ENCODE measurements at regions not wholly inside any gene's neighbourhood (a gene's known extent, or its start where the extent isn't known, plus 50 kb on each side); places are given as distances from the start of the nearest gene placed in this dataset.

DNA sequence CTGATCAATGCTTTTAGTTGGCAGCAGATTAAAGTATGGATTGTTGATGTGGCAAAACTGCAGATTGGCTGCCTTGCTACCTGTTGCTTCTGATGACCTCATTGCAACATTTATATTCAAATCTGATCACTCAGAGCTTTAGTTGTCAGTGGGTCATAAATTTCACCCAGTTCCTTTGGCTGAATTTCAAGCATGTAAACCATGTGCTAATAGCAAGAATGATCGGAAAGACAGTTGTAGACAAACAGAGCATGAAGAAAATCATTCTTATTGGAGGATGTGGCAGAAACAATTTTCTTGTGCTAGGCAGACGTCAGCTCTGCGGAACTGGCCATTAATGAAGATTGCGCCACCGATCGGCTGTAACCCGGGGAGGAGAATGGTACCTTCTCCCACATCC is 346.6 kb upstream of the EEF2KMT start:
- DNase-seq: no peak

DNA sequence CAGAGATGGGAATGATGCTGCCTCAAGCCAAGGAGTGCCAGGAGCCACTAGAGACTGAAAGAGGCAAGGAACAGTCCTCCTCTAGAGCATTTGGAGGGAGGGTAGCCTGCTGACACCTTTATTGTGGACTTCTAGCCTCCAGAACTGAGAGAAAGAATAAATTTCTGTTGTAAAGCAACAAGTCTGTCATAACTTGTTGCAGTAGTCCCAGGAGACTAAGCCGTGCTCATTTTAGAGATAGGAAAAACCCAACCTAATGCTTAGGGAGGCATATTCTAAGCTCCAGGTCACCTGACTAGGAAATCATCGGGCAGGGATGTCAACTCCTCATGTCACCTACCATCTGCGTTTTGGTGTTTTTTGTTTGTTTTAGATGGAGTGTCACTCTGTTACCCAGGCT is 345.4 kb upstream of the EEF2KMT start:
- DNase-seq: no peak

DNA sequence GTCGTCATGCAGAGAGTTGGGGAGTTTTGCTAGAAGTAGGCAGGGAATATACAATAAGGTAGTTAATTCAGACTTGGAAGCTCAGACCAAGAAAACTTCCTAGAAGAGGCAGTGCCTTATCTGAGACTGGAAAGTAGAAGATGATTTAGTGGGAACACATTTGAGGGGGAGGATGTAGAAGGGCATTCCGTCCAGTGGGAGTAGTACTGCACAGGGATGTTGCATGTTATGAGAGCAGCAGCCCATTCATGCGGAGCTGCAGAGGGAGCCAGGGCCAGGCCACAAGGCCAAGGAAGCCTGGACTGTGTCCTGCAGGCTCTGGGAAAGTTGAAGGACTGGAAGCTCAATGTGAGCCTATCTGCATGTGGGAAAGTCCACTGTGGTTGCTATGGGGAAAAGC is 344.5 kb upstream of the EEF2KMT start:
- DNase-seq: no peak

DNA sequence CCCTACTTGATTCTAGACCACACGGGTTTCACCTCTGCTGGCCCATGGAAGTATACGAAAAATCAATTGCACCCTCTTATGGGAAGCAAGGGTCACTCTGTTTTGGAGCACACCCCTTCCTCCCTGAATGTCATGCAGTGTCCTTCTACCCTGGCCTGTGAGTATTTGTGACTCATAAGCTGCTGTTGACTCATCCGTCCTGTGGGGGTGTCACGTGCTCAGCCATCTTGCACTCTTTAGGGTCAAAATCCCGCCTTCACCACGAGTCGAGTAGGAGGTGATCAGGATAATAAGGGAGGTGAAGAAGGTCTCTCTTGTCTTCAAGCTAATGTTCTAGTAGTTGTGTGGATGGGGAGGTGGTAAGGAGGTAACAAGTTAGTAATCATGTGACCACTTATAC is 341.0 kb upstream of the EEF2KMT start:
- DNase-seq: no peak

DNA sequence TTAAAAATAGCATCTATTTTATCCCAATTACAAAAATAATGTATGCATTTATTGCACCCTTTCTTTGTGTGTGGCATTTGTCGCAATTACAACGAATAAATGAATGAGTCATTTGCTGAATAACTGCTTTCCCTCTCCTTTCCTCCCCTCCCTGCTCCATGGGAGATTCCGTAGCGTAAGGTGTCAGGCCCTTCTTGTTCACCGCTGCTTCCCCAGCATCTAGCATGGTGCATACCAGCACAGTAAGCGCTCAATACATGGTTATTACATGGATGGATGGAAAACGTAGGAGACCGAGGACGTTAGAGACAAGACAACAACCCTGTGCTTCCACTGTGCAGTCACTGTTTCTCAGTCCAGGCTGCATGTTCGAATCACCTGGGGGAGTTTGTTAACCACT is 336.0 kb upstream of the EEF2KMT start:
- DNase-seq: no peak

DNA sequence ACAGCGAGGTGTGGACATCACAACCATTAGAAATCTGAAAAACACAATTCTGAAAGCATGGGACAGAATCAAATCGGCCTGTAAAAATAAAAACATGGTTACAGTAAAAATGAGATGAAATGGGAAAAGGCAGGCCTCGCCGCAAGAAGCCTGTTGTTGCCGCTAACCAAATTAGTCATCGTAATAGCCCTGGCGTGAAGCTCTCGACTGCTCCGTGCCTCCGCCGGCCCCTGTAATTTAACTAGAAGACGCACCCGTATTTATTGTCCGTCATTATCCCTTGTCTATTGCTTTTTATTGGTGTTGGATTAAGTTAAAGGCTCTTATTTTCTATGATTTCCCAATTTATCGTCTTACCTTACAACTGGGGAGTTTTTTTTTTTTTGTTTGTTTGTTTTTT is 334.6 kb upstream of the EEF2KMT start:
- DNase-seq: no peak

DNA sequence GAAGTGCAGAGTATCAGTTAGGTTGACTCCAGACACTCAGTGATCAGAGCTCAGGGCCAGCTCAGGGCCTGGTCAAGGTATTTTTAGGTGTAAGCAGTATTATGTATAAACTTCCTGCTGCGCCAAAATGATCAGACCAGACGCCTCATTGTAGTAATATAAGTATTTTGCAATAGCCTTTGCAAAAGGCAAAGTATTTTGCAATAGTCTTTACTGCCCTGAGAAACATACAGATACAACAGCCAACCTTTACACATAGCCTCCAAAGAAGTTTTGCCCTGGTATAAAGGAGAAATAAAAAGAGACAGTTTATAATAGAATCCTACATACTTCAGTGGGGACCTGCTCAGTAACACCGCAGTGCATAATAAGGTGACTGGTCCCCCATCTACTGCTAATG is 333.0 kb upstream of the EEF2KMT start:
- no peak for DNase-seq

DNA sequence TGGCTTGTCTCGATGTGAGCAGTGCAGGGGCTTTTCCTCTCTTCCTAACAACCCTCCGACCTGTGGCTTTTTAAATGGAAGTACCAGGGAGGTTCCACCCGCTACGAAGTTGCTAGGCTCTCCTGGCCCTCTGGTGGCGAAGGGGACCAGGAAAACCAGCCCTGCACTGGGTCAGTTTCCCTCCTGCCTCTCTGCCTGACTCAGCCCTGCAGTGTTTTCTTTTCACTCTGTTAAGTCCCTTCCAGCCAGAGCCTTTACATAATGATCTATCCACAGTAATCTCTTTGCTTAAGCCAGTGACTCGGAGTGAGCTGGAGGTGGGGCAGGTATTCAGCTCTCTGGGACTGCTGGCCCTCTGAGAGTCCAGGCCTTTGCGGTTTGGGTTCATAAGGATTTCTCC is 331.3 kb upstream of the EEF2KMT start:
- no peak for DNase-seq

DNA sequence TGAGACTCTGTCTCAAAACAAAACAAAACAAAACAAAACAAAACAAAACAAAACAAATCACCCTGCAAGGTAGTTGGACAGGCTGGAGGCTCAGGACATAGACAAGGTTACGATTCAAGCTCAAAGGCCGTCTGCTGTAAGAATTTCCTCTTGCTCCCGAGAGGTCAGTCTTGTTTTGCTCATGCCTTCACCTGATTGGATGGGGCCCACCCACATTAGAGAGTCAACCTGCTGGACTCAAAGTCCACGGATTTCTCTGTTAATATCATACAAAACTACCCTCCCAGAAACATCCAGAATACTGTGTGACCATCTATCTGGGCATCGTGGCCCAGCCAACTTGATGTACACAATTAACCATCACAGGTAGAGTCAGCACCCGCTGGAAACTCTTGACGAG is 330.0 kb upstream of the EEF2KMT start:
- DNase-seq: no peak

DNA sequence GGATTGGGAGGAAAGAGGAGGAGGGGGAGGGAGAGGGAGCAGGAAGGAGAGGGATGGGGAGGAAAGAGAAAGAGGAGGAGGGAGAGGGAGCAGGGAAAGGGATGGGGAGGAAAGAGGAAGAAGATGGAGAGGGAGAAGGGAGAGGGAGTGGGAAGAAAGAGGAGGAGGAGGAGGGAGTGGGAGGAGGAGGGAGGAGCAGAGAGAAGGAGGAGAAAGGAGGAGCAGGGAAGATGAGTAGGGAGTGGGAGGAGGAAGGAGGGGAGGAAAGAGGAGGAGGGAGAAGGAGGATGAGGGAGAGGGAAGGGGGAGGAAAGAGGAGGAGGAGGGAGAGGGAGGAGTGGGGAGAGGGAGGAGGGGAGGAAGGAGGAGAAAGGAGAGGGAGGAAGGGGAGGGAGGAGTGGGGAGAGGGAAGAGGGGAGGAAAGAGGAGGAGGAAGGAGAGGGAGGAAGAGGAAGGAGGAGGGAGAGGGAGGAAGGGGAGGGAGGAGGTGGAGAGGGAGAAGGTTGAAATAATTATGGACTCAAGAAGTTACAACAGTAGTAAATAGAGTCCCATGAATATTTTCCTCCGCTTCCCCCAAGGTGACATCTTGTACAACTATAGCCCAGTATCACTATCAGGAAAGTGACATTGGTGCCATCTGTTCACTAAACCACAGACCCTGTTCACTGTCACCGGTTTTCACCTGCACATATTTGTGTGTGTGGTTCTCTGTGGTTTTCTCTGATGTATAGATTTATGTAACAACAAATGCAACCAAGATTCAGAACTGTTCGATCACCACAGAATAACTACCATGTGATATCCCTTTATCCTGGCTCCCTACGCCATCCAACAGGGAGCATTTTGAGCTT is 325.3 kb upstream of the EEF2KMT start:
- DNase-seq: no peak

DNA sequence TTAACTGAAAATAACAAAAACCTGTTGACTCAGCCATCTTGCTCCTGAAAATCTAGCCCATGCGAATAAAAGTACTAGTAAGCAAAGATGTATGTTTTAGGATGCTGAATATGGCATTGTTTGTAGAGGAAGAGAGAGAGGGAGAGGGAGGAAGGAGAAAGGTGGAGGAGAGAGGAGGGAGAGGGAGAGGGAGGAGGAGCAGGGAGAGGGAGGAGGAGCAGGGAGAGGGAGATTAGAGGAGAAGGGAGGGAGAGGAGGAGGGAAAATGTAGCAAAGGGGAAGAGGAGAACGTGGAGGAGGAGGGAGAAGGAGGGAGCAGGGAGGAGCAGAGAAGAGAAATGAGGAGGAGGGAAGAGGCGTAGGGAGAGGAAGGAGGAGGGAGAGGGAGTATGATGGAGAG is 324.5 kb upstream of the EEF2KMT start:
- DNase-seq: no peak

DNA sequence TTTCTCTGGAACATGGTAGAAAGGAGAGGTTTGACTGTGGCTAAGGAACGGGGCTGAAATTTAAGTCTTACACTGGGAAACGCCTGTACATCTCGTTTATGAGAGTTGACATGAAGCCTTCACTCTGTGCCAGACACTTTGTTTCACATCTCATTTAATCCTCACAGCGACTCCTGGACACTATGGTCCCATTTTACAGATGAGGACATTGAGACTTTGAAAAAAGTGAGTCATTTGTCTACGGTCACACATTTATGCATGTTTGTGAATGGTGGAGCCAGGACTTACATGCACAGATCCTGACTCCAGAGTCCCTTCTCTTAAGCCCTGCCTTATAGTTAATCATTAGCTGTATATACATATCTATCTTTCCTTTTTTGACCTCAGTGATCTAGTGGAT is 318.4 kb upstream of the EEF2KMT start:
- no peak for DNase-seq

DNA sequence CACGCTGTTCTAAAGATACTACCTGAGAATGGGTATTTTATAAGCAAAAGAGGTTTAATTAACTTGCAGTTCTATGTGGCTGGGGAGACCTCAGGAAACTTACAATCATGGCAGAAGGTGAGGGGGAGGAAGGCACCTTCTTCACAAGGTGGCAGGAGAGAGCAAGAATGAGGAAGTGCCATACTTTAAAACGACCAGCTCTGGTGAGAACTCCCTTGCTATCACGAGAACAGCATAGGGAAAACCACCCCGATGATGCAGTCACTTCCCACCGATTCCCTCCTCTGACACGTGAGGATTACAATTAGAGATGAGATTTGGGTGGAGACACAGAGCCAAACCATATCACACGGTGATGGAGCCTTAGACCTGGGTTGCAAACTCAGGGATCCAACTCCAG is 317.5 kb upstream of the EEF2KMT start:
- no peak for DNase-seq

DNA sequence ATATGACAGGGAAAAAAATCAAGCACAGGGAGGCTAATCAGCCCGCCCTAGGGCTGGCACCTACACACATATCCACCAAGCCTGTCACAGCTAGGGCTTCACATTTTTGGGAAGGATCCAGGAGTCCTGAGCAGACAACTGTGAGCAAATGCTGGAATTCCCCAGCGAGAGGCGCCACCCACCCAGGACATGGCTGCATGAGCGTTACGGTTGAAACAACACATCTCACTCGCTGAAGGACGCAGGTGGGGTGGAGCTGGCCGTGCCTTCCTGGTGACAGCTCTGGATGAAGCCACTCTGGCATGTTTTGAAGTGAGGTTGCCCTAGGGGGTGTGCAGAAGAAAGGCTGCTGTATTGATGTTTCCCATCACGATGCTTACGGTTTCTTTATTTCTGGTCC is 315.1 kb upstream of the EEF2KMT start:
- DNase-seq: no peak

DNA sequence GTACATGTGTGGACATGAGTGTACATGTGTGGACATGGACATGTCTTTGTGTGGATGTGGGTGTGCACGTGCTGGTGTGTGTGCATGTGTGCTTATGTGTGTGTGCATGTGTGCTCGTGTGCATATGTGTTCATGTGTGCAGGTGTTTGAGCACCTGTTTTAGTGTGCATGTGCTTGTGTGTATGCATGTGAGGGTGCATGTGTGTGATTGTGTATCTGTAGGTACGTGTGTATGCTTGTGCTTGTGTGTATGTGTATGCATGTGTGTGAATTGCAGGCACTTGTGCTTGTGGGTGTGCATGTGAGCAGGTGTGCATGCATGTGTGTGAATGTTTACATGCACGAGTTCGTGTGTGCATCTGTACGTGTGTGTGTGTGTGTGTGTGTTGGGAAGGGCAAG is 300.6 kb upstream of the EEF2KMT start:
- DNase-seq: no peak

DNA sequence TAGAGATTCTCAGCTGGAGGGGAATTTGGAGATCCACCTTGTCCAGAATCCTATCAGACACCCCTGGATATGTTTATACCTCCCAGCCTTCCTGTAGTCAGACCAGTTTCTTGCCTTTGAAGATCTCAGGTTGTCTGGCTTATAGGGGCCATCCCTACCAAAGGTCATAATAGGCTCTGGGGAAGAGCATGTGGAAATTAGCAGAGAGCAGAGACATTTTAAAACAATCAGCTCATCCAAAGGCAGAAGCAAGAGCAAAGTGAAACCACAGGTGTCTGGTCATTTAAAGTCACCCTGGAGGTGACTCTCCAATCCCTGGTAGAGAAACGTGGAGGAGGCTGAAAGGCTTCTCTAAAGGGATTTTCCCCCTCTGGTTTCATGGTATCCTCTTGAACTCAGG is 299.3 kb upstream of the EEF2KMT start:
- no peak for DNase-seq

DNA sequence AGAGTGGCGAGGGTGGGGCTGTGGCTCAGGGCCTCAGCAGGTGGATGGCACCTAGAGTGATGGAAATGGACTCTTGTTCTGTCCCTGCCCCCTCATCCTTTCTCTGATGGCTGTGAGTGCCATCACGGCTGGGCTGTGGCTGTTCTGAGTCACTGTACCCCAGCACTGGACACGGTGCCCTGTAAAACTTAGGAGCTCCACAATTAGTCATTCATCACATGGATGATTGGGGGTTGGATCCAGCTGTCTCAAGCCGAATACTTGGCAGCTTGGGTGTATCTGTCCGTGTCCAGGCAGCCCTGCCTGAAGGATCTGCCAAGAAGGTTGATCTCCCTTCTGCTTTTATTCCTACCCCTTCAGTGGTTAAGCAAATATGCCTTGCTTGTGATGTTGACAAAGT is 295.5 kb upstream of the EEF2KMT start:
- no peak for DNase-seq

DNA sequence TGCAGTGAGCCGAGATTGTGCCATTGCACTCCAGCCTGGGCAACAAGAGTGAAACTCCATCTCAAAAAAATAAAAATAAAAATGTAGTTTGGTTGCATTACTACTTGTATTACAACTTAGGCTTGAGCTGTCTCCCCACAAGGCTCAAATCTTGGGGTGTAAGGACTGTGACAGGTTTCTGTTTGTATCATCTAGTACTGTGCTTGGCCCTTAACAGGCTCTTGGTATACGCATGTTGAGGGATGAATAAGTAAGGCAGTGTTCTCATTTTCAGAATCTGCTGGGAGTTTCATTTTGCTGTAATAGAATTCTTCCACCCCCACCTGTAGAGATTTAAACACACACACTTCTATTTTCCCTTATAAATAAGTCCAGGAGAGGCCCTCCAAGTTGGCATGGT is 289.4 kb upstream of the EEF2KMT start:
- no peak for DNase-seq

DNA sequence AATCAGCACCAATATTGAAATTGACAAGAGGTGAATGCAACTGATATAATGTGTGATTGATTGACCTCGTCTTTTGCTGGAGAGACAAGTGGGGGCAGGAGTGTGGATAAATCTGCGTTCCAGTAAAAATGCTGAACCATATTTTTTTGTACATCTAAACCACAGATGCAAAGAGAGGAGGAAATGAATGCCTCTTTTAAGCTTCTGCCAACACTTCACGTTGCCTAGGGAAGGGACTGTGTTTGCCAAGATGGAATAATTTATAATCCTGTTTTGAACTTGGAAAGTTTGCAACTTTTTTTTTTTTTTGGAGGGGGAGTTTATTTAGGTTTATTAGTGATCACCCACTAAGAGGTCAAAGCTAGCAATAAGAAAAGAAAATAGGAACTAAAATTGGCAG is 288.2 kb upstream of the EEF2KMT start:
- DNase-seq: no peak

DNA sequence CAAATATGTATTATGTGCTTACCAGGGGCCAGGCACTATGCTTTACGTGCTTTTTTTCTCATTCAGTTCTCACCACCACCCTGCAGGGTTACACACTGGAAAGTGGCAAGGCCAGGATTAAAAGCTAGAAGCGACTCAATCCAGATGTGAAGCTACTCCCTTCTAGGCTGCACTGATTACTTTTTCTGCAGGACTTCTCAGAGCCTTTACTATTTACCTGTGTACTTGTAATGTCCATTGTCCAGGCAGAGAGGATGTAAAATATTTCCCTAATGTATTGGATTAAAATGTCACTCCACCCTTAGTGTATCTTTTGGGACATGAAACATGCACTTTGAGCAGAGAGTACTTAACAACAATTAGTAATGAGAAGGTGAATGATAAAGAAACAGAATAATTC is 287.5 kb upstream of the EEF2KMT start:
- no peak for DNase-seq

DNA sequence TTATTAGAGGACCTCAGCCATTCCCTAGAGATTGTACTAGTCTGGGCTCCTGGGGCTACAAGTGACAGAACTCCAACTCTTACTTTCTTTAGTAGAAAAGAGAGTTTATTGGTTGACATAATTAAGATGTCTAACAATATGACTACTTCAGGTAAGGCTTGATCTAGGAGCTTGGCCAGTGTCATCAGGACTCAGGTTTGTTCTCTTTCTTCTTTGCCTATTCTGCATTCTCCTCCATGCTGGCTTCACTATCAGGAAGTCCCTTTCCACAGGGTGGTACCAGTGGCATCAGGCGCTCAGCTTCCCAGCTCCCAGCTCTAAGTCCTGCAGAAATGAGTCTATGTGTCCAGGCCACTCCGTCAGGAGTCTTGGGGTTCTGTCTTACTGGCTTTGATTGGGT is 286.1 kb upstream of the EEF2KMT start:
- no peak for DNase-seq

DNA sequence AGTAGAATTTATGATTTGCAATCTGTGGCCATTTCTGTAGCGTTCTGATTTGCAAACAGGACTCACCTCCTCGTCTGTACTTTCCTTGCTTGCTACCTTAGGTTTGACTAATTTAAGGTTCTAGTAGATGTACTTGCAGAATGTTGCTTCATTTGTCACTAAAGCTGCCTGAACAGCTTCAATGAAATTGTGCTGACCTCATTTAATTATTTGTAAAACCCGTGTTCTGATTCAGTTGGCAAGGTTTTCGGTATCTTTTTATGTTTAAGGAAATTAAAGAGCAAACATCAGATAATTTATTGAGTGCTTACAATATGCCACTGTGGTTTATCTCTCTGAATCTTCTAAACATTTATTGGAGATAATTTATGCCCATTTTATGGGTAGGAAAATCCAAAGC is 284.9 kb upstream of the EEF2KMT start:
- no peak for DNase-seq

DNA sequence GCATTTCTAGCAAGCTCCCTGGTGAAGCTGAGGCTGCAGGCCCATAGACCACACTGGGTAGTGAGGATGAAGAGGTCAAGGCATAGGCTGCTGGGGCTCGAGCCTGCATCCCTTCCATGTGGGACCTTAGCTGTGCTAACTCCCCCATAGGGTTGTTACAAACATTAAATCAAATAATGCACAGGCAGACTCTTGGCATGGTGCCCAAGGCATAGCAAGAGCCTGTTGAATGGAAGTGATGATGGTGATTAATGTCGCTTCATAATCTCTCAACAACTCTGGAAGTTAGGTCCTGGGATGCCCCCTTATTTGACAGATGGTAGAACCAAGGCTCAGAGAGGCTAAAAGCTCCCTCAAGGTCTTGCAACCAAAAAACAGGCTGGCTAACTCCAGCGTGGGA is 283.9 kb upstream of the EEF2KMT start:
- DNase-seq: no peak

DNA sequence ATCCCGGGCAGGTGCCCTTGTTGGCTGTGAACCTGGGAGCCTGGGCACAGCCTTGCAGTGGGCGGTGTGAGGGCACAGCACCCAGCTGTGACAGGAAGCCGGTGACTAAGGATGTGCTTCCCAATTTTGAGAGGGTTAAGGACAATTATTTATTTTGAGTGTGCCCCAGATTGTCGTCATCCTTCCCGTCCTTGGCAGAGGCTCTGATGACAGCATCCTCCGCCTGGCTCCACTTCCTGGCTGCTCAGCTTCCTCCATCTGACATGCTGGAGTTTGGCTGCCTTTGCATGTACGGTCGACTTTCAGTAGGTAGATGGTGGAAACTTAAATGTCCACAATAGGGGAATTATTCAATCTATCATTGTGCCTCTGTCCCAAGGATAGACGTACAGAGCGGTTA is 282.4 kb upstream of the EEF2KMT start:
- no peak for DNase-seq

DNA sequence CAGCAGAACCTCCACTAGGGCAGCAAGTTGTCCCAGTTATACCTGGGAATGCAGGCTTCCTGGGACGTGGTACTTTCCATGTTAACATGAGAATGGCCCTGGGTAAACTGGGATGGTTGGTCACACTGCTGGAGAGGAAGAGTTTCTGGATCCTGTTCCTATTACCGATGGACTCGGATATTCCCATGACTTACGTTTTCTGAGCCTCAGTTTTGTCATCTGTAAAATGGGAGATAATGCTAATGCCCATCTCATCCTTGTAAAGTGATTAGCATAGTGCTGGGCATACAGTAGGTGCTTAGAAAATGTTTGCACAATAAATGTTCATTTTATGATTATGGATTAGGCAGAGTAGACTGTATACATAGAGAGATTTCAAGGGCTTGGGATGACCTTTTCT is 280.9 kb upstream of the EEF2KMT start:
- no peak for DNase-seq
